ENCODE measurements at regions not wholly inside any gene's neighbourhood (a gene's known extent, or its start where the extent isn't known, plus 50 kb on each side); places are given as distances from the start of the nearest gene placed in this dataset.
"Not testable (repeated sequence)": the region's sequence is repeated elsewhere in the genome, so short reads cannot be mapped to it uniquely, and the experiment has no call there.

- ATAC-seq = no peak
These were observed 784.2 kb downstream of the SLC6A15 start for GRCh38 chr12:84128117-84128991.

- ATAC-seq = no peak
These were observed 788.4 kb downstream of the SLC6A15 start for GRCh38 chr12:84124211-84124610.

- ATAC-seq = no peak
These were observed 795.4 kb downstream of the SLC6A15 start for GRCh38 chr12:84117190-84117589.

- ATAC-seq = no peak
These were observed 798.9 kb downstream of the SLC6A15 start for GRCh38 chr12:84113666-84114065.

GRCh38 chr12:84103886-84104285, 808.7 kb downstream of the SLC6A15 start:
- ATAC-seq = not testable (repeated sequence)

- ATAC-seq = not testable (repeated sequence)
These were observed 810.6 kb downstream of the SLC6A15 start for GRCh38 chr12:84101963-84102362.

- ATAC-seq = not testable (repeated sequence)
These were observed 813.0 kb downstream of the SLC6A15 start for GRCh38 chr12:84099591-84099990.

- ATAC-seq = peak; percentile 88
These were observed 820.9 kb downstream of the SLC6A15 start for GRCh38 chr12:84091651-84092050.

- ATAC-seq = no peak
These were observed 823.2 kb downstream of the SLC6A15 start for GRCh38 chr12:84089356-84089755.

GRCh38 chr12:84085046-84085445, 827.6 kb downstream of the SLC6A15 start:
- no peak for ATAC-seq

- no peak for ATAC-seq
These were observed 833.0 kb downstream of the SLC6A15 start for GRCh38 chr12:84079626-84080025.

GRCh38 chr12:84077679-84078078, 834.9 kb downstream of the SLC6A15 start:
- no peak for ATAC-seq

- no peak for ATAC-seq
These were observed 836.6 kb downstream of the SLC6A15 start for GRCh38 chr12:84075991-84076390.

GRCh38 chr12:84073401-84073800, 839.2 kb downstream of the SLC6A15 start:
- ATAC-seq = no peak

GRCh38 chr12:84072961-84073360, 839.6 kb downstream of the SLC6A15 start:
- ATAC-seq = no peak

GRCh38 chr12:84070292-84070691, 842.3 kb downstream of the SLC6A15 start:
- no peak for ATAC-seq

- ATAC-seq = no peak
These were observed 842.9 kb downstream of the SLC6A15 start for GRCh38 chr12:84069699-84070098.

- ATAC-seq = no peak
These were observed 843.4 kb downstream of the SLC6A15 start for GRCh38 chr12:84069198-84069597.

- no peak for ATAC-seq
These were observed 854.5 kb downstream of the SLC6A15 start for GRCh38 chr12:84058136-84058535.

- ATAC-seq = no peak
These were observed 857.8 kb downstream of the SLC6A15 start for GRCh38 chr12:84054811-84055210.

- ATAC-seq = no peak
These were observed 864.7 kb downstream of the SLC6A15 start for GRCh38 chr12:84047881-84048280.

- ATAC-seq = no peak
These were observed 865.7 kb downstream of the SLC6A15 start for GRCh38 chr12:84046859-84047258.

GRCh38 chr12:84043355-84043754, 869.2 kb downstream of the SLC6A15 start:
- no peak for ATAC-seq

- ATAC-seq = no peak
These were observed 874.4 kb downstream of the SLC6A15 start for GRCh38 chr12:84038242-84038641.

GRCh38 chr12:84036912-84037311, 875.7 kb downstream of the SLC6A15 start:
- ATAC-seq = no peak
